ENCODE measurements at regions not wholly inside any gene's neighbourhood (a gene's known extent, or its start where the extent isn't known, plus 50 kb on each side); places are given as distances from the start of the nearest gene placed in this dataset.

DNA sequence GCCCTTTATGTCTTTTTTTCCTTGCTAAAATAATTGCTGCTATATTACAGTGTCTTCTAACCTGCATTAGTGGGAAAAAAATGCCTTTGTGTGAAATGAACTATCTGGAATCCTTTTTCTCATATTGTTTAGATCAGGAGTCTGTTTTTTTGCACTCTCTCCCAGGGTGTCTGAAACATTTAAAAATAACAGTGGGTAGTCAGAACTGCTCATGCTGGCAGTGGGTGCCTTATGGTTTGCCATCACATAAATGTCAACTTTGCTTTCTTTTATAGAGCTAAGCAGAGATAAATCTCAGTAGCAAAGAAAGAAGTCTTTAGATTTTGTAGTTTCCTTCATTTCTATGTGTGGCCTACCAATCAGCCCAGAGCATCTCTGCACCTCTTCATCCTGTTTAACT, 347.8 kb upstream of the RGMB start:
- TF ChIP-seq, protein P1, sequence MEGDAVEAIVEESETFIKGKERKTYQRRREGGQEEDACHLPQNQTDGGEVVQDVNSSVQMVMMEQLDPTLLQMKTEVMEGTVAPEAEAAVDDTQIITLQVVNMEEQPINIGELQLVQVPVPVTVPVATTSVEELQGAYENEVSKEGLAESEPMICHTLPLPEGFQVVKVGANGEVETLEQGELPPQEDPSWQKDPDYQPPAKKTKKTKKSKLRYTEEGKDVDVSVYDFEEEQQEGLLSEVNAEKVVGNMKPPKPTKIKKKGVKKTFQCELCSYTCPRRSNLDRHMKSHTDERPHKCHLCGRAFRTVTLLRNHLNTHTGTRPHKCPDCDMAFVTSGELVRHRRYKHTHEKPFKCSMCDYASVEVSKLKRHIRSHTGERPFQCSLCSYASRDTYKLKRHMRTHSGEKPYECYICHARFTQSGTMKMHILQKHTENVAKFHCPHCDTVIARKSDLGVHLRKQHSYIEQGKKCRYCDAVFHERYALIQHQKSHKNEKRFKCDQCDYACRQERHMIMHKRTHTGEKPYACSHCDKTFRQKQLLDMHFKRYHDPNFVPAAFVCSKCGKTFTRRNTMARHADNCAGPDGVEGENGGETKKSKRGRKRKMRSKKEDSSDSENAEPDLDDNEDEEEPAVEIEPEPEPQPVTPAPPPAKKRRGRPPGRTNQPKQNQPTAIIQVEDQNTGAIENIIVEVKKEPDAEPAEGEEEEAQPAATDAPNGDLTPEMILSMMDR (IDR thresholded peaks at IDR 0.05), result no peak
- TF ChIP-seq SIN3A (IDR thresholded peaks at IDR 0.05; ENCODE audit: borderline replicate concordance, insufficient read depth, low read depth, low read length), result no peak
